Tibial artery (tissue), 4 donors: ENCODE measurements at regions not wholly inside any gene's neighbourhood (a gene's known extent, or its start where the extent isn't known, plus 50 kb on each side); places are given as distances from the start of the nearest gene placed in this dataset.
A peak's percentile ranks its signal among the peaks of the same experiment; 100 is the strongest.

Source experiments
- DNase-seq, 2 donors: peaks; one replicate each; pipeline ENCODE4 v3.0.0-alpha.2; 2019
- H3K27ac ChIP-seq, 2 donors: fragments of 200-600 bp; sonication (generic) in 1 of 2; 1 replicate in 1 of 2; 2 replicates in 1 of 2; pipeline ENCODE4 v1.5.1; 2018 to 2019; ENCODE audit warnings: mild to moderate bottlenecking in 1 of 2
- H3K27me3 ChIP-seq, 2 donors: fragments of 200-600 bp; sonication (generic) in 1 of 2; one replicate each; pipeline versions ENCODE4 v1.5.1 to v1.6.0; 2016 to 2019
- H3K36me3 ChIP-seq, 3 donors: fragments of 200-600 bp; sonication (generic) in 2 of 3; one replicate each; pipeline ENCODE4 v1.5.1; 2016 to 2019; ENCODE audit warnings: mild to moderate bottlenecking in 2 of 3
- H3K4me1 ChIP-seq, 4 donors: fragments of 200-600 bp; sonication (generic) in 2 of 4; 1 replicate in 3 of 4; 2 replicates in 1 of 4; pipeline ENCODE4 v1.5.1; 2016 to 2019
- H3K4me3 ChIP-seq, 2 donors: fragments of 200-600 bp; sonication (generic) in 1 of 2; 1 replicate in 1 of 2; 2 replicates in 1 of 2; pipeline ENCODE4 v1.5.1; 2018 to 2019; ENCODE audit warnings: mild to moderate bottlenecking in 2 of 2
- H3K9me3 ChIP-seq, 3 donors: fragments of 200-600 bp; sonication (generic) in 1 of 3; one replicate each; pipeline ENCODE4 v1.5.1; 2016 to 2019
- CTCF ChIP-seq, 2 experiments: fragments of 200-600 bp in 1 of 2; fragments of 450-650 bp in 1 of 2; IDR thresholded peaks; one replicate each; pipeline ENCODE4 v1.5.1; 2017 to 2019; ENCODE audit warnings: antibody characterized with exemption in 2 of 2, mild to moderate bottlenecking in 1 of 2, moderate library complexity in 1 of 2
- intact Hi-C: fragments of 100-400 bp; cut with DNase I; formaldehyde crosslinking; loops from one replicate; pipeline ENCODE4 v1.15.0; 2023; ENCODE audit warnings: low total_unique reads

- Histone ChIP-seq H3K36me3 (no peaks in the 10 kb centered on the region), H3K4me3 (no peak overlapping the region), H3K9me3 (no peaks in the 10 kb centered on the region), H3K27ac (no peak overlapping the region), H3K4me1 (no peaks in the 10 kb centered on the region), H3K27me3 (peaks cover 0 to 40% of the 10 kb centered on the region in 2 donors)
- intact Hi-C loops: no loop called here
- no peak for TF ChIP-seq CTCF (IDR thresholded peaks at IDR 0.05)
- DNase-seq: no peak
Measured at GRCh38 chr13:111535523-111535811, 215.0 kb downstream of the TEX29 start.

- no peak for DNase-seq
- TF ChIP-seq CTCF (IDR thresholded peaks at IDR 0.05): no peak
- H3K27ac ChIP-seq: no peak overlapping the region
- H3K27me3 ChIP-seq: peaks cover 0 to 41% of the 10 kb centered on the region in 2 donors
- no peaks in the 10 kb centered on the region for H3K36me3 ChIP-seq
- no peaks in the 10 kb centered on the region for H3K9me3 ChIP-seq
- H3K4me1 ChIP-seq: no peaks in the 10 kb centered on the region
- intact Hi-C loops: no loop called here
- no peak overlapping the region for H3K4me3 ChIP-seq
Measured at GRCh38 chr13:111536075-111536642, 215.7 kb downstream of the TEX29 start.

- DNase-seq: peak in 1 of 2 donors; percentile 37
- H3K9me3 ChIP-seq: no peaks in the 10 kb centered on the region
- H3K27me3 ChIP-seq: peaks cover 0 to 39% of the 10 kb centered on the region in 2 donors
Measured at GRCh38 chr13:111537115-111537728, 216.8 kb downstream of the TEX29 start.

GRCh38 chr13:111537843-111538499 is 217.5 kb downstream of the TEX29 start:
- peaks cover 0 to 39% of the 10 kb centered on the region in 2 donors for H3K27me3 ChIP-seq

More at GRCh38 chr13:111537115-111537728, 216.8 kb downstream of the TEX29 start:
- no peak overlapping the region for H3K4me3 ChIP-seq
- no peak for TF ChIP-seq CTCF (IDR thresholded peaks at IDR 0.05)
- intact Hi-C loops: no loop called here
- H3K36me3 ChIP-seq: no peaks in the 10 kb centered on the region
- no peaks in the 10 kb centered on the region for H3K4me1 ChIP-seq
- H3K27ac ChIP-seq: no peak overlapping the region

GRCh38 chr13:111539252-111539651 is 218.8 kb downstream of the TEX29 start:
- H3K36me3 ChIP-seq: no peaks in the 10 kb centered on the region
- TF ChIP-seq CTCF (IDR thresholded peaks at IDR 0.05): no peak
- intact Hi-C loops: no loop called here
- H3K4me3 ChIP-seq: no peak overlapping the region
- no peaks in the 10 kb centered on the region for H3K4me1 ChIP-seq
- peak in 1 of 2 donors; percentile 39 for DNase-seq
- H3K9me3 ChIP-seq: no peaks in the 10 kb centered on the region
- H3K27me3 ChIP-seq: peaks cover 0 to 39% of the 10 kb centered on the region in 2 donors
- no peak overlapping the region for H3K27ac ChIP-seq

More at GRCh38 chr13:111537843-111538499, 217.5 kb downstream of the TEX29 start:
- DNase-seq: peak in 1 of 2 donors; percentile 32
- intact Hi-C loops: no loop called here
- H3K27ac ChIP-seq: no peak overlapping the region
- no peak for TF ChIP-seq CTCF (IDR thresholded peaks at IDR 0.05)
- no peak overlapping the region for H3K4me3 ChIP-seq
- no peaks in the 10 kb centered on the region for H3K4me1 ChIP-seq
- H3K36me3 ChIP-seq: no peaks in the 10 kb centered on the region
- no peaks in the 10 kb centered on the region for H3K9me3 ChIP-seq
